NCI-H187 (cell line): ENCODE measurements at regions not wholly inside any gene's neighbourhood (a gene's known extent, or its start where the extent isn't known, plus 50 kb on each side); places are given as distances from the start of the nearest gene placed in this dataset.

ENCODE experiments used
- DNase-seq, 2 experiments: peaks; one replicate each; lab custom pipeline; 2025; lab: John Stamatoyannopoulos, UW

DNA sequence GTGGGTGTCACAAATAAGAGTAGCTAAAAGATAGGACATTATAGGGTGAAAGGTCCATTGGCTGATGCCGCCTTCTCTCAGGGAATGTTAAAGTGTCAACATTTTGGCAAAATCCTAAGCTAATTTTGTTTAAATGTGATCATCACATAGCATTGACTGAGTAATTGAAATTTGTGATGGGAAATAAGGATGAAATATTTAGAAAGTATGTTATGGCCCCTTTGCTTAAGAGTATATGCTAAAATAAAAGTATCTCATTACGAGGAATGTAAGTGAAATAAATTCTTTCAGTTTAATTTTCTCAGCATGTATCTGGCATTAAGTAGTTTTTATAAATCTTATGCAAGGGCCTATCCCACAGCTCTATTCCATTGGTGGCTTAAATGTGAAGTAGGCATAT is 229.2 kb downstream of the PRL start:
- no peak for DNase-seq

DNA sequence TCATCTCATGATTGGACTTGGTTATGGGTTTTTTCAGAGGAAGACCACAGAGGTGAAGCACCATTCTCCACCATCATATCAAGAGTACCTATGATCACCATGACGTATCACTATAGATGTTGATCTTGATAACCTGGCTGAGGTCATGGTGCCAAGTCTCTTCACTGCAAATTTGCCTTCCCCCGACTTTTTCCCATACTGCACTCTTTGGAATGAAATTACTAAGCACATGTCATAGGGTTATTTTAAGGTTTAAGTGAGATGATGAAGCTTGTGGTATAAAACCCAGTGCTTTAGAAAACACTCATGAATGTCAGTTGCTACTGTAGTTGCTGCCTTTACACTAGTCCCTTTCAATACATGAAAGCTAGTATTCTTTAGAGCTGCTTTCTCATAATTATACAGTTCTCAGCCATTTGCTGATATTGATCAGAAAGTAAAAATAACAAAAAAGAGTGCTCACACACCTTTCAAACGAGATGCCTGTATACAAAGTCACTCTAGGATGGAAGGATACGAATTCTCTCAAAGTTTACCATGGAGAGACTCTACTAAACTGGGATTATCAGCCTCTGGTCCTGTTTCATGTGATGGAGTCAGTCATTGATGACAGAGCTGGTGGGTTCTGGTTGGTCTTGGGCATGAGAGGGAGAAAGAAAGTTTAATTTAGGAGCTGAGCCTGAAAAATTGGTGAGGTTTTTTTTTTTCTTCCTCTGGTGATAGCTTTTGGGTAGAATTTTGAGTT is 228.1 kb downstream of the PRL start:
- no peak for DNase-seq

DNA sequence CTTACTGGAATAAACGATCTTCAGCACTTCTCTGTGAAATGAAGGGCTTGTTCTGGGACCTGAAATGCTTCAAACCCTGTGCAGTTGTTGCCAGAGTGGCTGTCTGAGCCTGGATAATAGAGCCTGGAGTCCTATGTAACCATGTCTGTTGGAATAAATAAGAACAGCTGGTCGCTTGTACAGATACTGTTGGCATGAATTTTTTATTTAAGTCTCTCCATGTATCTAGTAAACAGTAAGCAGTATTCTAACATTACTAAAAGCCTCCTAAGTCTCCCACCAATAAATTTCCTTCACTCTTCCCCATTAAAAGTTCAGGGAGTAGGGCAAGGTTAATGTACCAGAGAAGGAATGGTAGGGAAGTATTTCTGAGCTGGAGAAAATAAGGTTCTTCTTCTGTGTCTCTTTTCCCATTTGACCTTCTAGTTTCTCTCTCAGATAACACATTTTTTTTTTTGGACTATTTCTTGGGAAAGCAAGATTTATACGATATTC is 227.5 kb downstream of the PRL start:
- no peak for DNase-seq

DNA sequence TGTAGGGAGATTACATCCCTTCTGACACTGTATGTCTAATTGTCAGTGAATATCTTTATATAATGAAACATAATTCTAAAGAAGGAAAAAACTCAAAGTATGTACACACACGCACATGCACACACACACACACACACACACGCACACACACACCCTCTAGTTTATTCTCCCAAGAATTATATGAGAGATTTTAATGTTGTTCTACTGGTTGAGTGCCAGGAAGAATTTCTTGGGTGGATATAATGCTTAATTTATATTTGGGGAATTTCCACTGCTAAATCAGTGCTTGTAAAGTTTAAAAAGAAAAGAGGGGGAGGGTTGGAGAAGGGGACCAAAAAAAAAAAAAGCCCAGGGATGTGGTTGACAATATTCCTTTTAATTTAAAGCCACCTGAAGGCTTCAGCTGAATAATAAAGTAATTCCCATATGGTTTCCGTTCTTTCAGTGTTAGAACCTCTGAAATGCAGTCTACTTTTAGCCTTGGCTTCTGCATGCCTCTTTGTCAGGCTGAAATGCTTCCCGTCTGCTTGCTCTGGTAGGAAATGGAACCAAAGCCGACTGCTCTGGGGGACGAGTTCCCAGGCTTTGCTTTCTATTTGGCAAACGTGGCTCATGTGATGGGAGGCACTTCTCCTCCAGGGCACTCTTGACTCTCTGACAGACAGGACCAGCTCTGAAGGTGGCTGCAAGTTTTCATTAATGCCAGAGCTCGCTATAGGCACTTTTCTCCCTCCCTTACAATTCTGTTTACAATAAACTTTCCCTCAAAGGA is 225.4 kb downstream of the PRL start:
- no peak for DNase-seq

DNA sequence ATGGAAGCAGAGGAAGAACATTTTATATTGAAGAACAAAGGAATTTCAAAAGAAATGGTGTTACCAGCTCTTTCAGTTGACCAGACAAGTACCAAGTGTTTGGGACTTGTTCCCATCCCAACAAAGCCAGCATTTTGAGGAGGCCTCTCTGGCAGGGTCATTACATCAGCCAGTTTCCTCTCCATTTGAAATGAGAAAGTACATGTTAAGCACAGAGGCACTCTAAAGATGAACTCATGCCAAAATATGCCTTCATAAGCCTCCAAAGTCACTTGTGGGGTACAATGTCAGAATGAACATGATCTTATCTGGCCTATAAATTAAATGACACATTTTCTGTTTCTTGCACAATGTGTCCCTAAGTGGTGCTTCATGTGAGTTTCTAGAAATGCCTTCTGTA is 223.9 kb downstream of the PRL start:
- DNase-seq: no peak

DNA sequence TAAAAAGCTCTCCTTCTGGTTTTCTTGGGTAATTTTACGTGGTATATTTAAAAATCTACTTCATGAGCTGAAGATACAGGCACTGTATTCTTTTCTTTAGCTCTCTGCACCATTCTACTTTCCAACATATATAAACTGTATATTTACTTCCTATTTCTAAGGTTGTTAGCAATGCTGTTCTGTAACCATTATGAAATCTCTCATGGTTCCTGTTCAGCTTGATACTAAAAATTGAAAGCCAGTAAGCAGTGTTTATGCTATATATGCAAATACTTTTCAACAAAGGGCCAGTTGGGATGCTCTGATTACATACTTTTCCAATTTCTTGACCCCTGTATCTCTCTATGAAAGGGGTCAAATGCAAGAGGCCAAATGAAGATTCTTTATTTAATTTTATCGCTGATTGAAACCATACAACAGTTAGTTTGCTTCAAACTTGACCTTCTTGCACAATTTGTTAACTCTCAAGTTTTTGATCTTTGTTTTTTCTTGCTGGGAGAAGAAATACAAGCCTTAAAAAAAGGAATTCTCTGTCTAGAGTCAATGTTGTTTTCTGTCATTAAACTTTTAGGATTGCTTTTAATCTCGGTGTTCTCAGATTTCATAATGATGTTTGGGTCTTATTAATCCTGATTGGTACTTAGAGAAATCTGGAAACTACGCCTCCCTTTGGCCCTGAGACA is 223.2 kb downstream of the PRL start:
- DNase-seq: no peak

DNA sequence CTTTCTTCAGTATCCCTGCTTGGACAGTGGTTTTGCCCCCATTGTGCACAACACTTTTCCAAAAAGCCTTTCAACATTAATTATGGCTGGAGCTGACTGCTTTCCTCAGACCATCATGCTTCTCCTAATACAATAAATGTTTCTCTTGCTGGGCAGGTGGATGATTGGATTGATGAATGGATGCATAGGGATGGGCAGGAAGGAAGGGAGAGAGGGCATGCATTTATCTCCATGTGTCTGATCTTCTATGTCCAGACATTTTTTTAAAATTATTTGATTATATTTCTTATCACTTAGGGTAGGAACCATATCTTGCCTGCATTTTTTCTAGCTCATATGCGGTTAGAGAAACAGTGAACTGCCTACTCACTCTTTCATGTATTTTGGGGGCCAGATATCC is 218.5 kb downstream of the PRL start:
- no peak for DNase-seq

DNA sequence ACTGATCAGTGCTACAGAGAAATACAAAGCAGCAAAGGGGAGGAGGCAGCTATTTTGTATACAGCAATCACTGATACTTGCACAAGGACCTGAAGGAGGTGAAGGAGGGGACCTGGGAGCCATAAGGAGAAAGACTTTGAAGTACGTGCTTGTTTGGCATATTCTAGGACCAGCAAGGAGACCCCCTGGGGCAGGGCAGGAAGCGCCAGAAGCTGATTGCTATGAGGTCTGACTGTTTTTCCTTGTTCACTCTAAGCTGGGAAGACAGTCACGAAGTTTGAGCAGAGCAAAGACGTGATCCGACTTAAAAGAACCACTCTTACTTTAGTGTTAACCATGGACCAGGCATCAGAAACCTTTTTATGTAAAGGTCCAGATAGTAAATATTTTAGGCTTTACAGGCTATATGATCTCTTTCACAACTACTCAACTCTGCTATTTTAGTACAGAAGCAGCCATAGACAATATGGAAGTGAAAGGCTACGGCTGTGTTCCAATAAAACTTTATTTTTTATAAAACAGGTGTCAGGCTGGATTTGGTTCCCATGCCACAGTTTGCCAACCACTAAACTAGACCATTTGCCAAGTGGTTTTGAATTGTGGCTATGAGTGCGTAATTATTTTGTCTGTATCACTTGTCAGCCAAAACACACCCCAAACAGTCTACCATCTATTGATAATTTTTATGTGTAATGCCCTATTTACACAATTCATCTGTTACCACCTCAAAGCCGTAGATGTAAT is 217.9 kb downstream of the PRL start:
- DNase-seq: no peak

DNA sequence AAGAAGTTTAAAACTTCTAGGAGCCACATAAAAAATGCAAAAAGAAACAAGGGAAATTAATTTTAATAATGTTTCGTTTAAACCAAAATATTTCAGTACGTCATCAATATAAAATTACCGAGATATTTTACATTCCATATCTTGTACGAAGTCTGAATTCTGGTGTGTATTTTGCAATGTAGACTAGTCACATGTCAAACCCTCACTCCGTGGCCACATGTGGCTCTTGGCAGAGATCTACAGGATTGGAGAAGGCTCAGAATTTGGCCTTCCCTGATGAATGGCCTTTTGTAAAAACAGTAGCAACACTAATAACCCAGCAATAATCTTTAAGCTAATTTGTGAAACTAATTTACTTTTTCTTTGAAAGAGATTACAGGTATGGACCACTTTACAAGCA is 217.1 kb downstream of the PRL start:
- DNase-seq: no peak

DNA sequence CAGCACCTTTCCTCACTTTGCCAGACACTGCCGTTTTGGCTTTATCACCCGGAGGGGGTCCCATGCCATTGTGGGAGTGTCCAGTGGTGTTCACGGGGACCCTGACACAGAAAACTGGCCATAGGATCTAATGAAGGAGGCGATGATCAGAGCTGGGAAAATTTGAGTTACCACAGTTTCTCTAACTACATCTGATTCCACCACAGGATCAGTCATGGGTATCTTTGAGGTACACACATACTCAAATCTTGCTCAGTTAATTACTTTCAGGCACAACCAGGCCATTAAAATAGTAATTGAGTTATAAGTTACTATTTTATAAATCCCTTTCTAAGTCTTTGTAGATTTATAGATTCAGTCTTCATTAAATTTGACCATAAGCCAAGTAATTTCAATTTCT is 215.1 kb downstream of the PRL start:
- DNase-seq: no peak

DNA sequence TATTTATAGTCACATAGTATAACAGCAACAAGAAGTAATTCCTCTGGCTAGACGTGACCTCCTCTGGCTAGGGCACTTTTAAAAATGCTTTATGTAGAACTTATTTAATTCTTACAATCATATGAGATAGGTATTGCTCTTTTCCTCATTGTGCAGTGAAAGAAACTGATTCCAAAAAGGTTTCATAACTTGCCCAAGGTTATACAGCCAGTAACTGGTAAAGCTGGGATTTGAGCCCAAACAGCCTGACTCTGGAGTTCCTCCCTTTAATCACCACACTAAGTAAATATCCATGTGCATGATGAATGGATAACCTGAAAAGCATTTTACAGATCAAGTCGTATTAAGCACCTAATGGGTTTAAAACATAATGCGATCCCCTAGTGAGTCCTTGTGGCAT is 214.6 kb downstream of the PRL start:
- no peak for DNase-seq

DNA sequence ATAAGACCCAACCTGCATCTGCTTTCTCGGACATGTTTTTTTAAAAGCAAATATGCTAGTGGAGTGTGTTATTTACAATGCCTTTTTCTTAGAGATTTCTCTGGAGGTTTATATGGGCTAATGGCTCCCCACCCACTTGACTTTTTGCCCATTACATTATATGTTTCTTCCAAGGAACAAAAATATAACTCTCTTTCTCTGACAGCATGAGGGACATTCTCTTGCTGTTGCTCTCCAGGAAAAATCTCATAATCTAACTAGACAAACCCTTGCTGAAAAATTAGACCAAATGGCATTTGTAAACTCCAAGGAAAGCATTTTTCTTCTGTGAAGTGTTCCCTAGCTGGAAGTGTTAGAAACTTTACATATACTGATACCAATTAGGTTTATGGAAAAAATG is 213.7 kb downstream of the PRL start:
- no peak for DNase-seq

DNA sequence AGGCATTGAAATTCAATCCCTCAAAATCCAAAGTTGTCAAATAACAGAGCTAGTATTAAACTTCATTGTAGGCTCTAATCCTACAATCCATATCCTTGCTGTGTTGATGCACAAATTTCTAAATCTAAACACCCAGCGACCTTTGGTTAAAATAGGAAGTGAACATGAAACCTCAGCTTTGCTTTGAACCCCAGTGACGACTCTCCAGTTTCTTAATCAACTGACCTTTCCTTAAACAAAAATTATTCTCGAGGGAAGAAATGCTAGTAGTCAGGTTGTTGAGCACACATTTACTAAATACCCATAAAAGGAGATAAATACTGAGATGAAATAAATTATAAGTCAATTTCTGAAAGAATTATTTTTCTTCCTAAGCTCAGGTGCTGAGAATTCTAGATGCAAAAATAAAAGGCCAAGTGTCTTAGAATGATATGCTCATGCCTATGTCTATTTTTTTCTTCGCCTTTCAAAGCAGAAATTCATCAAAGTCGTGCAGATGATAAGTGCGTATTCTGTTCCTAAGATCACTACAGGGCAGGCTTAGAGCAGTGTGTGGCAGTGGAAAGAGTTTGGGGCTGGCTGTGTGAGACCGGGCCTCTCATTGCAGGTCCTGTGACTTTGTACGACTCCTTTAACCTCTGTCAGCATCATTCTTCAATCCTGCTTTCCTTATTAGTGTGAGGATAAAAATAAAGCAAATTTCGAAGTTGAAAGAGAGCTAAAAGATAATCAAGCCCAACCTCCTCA is 208.7 kb downstream of the PRL start:
- DNase-seq: no peak

DNA sequence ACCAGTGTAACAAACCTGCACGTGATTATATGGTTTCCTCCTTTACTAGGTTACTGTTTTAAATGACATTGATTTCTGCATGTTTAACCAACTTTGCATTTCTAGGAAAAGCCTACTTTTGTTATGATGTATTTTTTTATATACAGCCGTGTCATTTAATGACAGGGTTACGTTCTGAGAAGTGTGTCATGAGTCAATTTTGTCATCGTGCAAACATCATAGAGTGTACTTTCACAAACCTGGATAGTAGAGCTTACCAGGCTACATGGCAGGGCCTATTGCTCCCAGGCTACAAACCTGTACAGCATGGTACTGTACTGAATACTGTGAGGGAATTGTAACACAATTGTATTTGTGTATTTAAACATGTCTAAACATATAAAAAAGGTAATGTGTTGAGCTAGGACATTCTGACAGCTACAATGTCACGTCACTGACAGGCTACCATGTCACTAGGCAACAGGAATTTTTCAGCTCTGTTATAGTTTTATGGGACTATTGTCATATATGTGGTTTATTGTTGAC is 205.3 kb downstream of the PRL start:
- DNase-seq: no peak

DNA sequence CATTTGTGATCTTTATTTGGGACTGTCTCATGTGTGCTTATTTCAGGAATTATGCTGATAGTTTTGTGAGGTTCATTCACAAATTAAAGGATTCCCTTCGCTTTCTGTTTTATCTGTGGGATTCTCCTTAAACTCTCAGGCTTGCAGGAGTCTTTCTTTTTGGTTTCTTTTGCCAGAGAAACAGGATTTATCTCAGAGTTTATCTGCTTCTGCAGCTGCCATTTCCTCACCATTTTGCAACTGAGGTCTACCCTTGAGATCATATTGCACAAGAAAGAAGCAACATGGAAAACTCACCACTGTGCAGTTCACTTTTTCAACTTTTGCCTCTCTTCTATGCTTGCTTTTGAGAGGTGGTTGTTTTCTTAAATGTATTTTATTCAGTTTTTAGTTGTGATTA is 201.0 kb downstream of the PRL start:
- DNase-seq: no peak

DNA sequence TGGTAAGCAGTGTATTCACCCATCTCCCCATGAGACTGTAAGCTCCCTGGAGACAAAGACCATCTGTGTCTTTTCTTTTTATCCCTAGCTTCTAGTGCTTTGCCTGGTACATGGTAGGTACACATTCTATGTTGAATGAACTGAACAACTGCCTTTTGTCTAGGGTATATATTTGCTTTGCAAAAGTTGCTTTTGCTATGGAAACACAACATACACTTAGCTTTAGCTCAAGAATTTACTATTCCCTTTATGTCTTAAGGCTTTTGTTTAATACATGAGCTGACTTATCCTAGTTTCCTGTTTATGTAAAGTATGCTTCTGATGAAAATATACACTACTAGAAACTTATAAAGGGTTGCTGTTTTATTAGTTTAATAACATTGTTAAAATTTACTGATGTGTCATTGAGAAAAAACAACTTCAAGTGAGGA is 198.2 kb downstream of the PRL start:
- DNase-seq: no peak

DNA sequence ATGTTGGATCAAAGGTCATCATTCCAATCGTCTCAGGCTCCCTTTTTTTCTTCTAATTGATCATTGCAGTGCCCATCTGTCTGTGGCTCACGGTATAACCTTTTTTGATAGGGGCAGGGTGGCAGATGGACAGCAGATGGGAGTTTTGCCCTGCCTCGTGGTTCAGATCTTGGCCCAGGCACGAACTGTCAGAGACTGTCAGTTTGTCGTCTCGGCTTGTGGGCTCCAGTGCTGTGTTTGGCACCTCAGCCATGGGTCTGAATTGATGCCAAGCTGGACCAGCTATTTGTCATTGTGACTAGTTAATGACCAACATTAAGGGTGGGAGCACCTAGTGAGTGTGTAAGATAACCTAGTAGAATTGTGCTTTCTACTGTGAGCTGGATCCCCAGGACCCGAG is 197.6 kb downstream of the PRL start:
- no peak for DNase-seq

DNA sequence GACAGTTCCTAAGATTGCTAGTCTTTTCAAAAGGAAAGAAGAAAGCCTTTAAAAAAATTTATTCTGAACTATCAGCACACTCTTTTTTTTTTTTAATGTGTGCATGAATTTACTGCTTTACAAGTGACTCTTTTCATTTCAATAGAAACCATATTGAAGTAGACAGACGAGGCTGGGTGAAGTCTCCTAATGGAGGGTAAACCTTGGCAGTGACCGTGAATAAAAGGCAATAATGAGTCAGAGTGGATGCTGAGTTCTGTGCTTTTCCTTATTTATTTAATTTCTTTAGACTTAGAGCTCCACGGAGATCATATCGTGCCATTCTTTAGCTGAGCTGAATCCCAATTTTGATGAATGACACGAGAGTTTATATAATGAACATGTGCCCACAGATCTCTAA is 196.9 kb downstream of the PRL start:
- no peak for DNase-seq

DNA sequence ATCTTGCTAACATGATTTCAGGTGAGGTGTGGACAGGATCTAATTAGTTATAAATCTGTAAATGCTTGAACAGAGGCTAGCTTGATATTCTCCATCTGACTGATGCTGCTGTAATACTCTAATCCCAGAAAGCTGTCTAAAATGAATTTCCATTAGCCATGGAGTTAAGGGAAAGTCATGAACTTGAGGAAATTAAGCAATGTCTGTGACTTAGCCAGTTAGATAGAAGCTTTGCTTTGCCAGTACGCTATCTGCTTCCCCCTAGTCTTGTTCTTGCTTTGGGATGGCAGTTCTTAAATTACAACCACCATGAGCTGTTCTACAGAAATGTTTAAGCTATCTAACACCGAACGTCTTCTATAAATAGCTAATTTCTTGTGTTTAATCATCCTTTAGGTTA is 195.7 kb downstream of the PRL start:
- DNase-seq: no peak

DNA sequence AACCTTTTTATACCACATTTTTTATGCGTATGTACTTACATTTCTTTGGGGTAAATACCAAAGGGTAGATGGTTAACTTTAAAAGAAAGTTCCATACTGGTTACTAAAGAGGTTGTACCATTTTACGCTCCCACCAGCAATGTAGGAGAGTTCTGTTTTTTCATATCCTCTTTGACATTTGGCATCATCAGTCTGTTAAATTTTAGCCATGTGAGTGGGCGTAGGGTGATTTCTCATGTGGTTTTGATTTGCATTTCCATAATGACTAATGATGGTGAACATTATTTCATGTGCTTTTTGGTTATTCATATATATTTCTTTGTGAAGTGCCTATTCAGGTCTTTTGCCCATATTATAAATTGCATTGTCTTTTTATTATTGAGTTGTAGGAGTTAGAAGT is 194.2 kb downstream of the PRL start:
- no peak for DNase-seq

DNA sequence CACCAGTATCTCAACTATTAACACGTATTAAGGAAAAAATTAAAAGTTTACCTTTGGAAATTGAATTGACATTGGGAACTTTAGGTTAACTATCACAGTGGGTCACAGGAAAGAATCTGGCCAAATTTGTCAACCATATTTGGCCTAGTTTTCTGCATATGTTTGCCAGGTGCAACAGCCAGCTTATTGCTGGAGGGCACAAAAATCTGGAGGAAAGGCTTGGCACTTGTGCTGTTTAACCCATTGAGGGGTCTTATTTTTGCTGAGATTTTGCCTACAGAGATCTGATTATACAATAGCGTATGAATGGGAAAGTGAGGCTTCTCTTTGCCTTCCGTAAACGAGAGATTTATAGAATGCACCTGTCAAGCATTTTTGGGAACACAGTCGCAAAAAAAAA is 190.4 kb downstream of the PRL start:
- DNase-seq: no peak
